ENCODE measurements at regions not wholly inside any gene's neighbourhood (a gene's known extent, or its start where the extent isn't known, plus 50 kb on each side); places are given as distances from the start of the nearest gene placed in this dataset.

DNA sequence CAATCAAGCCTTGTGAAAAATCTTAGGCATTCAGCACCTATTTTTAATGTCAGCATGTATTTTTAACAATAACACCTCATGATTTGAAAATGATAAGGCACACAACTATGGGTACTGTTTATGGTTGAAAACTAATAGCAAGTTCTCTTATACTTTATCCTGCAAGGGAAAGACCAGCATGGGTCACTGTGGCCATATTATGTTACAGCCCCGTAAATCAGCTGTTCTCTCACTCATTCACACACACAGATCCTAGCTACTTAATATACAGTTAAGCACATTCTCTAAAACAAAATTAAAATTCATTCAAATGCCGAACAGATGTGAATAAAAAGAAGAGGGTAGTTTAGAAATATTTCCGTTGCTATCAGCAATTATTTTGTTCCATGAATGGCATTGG is 224.4 kb downstream of the OGFRL1 start:
- Histone ChIP-seq H3K9me3 (no peaks in the 10 kb centered on the region), H3K27me3 (no peaks in the 10 kb centered on the region), H3K4me3 (no peak overlapping the region), H3K4me1 (peaks cover 0 to 17% (median 12%) of the 10 kb centered on the region in 4 donors), H3K27ac (no peak overlapping the region), H3K36me3 (no peaks in the 10 kb centered on the region)
- no peak for TF ChIP-seq POLR2A (IDR thresholded peaks at IDR 0.05)
- no peak for TF ChIP-seq POLR2AphosphoS5 (IDR thresholded peaks at IDR 0.05)
- no peak for TF ChIP-seq EP300 (IDR thresholded peaks at IDR 0.05)
- TF ChIP-seq, protein P1, sequence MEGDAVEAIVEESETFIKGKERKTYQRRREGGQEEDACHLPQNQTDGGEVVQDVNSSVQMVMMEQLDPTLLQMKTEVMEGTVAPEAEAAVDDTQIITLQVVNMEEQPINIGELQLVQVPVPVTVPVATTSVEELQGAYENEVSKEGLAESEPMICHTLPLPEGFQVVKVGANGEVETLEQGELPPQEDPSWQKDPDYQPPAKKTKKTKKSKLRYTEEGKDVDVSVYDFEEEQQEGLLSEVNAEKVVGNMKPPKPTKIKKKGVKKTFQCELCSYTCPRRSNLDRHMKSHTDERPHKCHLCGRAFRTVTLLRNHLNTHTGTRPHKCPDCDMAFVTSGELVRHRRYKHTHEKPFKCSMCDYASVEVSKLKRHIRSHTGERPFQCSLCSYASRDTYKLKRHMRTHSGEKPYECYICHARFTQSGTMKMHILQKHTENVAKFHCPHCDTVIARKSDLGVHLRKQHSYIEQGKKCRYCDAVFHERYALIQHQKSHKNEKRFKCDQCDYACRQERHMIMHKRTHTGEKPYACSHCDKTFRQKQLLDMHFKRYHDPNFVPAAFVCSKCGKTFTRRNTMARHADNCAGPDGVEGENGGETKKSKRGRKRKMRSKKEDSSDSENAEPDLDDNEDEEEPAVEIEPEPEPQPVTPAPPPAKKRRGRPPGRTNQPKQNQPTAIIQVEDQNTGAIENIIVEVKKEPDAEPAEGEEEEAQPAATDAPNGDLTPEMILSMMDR (IDR thresholded peaks at IDR 0.05): no peak
- no peak for DNase-seq
- intact Hi-C loops (cut with DNase I): loop anchor here (5.0 kb wide), 1 partner anchor 226 kb away; the partner anchor contains the start of gene OGFRL1
- WGBS, 2 donors: 78 to 79% methylated on average over 3 of the region's 3 CpGs

DNA sequence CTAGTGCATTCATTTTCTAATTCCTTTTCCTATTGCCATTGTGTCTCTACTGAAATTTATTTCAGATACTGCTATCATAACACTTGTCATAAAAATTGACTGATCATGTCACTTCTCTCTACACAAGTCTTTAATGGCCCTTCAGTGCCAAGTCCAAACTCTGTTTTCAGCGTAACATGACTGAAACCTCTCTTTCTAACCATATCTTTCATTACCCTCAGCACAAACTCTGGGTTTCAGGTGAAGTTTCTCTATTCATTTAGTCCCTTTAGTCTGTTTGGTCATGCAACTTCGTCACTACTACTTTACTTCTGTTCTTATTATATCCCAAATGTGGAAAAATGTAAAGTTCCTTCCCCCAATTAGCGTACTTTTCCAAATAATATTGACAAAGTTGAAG is 234.9 kb downstream of the OGFRL1 start:
- Histone ChIP-seq H3K27ac (no peak overlapping the region), H3K9me3 (no peaks in the 10 kb centered on the region), H3K27me3 (no peaks in the 10 kb centered on the region), H3K36me3 (no peaks in the 10 kb centered on the region), H3K4me3 (no peak overlapping the region), H3K4me1 (no peaks in the 10 kb centered on the region)
- 78 to 86% methylated on average over 3 of the region's 3 CpGs for WGBS, 2 donors
- TF ChIP-seq, protein P1 (IDR thresholded peaks at IDR 0.05): no peak
- TF ChIP-seq EP300 (IDR thresholded peaks at IDR 0.05): no peak
- no peak for TF ChIP-seq POLR2A (IDR thresholded peaks at IDR 0.05)
- TF ChIP-seq POLR2AphosphoS5 (IDR thresholded peaks at IDR 0.05): no peak
- intact Hi-C loops (cut with DNase I): no loop called here
- no peak for DNase-seq

DNA sequence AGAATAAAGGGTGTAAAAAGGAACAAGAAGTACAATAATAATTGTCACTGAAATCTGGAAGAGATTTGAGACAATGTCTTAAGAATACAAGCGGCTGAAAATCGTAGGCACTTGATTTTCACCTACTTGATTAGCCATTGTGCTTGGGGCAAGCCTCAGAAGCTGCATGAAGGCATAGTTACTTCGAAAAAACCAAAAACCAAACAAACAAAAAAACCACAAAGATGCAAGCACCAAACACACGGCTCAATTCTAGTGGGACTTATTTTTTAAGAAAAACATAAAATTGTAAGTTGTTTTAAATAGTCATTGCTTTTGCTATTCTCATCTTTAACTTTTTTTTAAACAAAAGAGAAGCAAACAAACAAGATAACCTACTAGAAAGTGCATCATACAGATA is 235.6 kb downstream of the OGFRL1 start:
- Histone ChIP-seq H3K36me3 (no peaks in the 10 kb centered on the region), H3K27me3 (no peaks in the 10 kb centered on the region), H3K9me3 (no peaks in the 10 kb centered on the region), H3K27ac (no peak overlapping the region), H3K4me1 (no peaks in the 10 kb centered on the region), H3K4me3 (no peak overlapping the region)
- DNase-seq: no peak
- TF ChIP-seq EP300 (IDR thresholded peaks at IDR 0.05) (no peak), POLR2AphosphoS5 (IDR thresholded peaks at IDR 0.05) (no peak), POLR2A (IDR thresholded peaks at IDR 0.05) (no peak)
- TF ChIP-seq, protein P1 (IDR thresholded peaks at IDR 0.05): no peak
- WGBS, 2 donors: 66 to 69% methylated on average over 4 of the region's 4 CpGs
- intact Hi-C loops (cut with DNase I): no loop called here

- H3K9me3 ChIP-seq: no peaks in the 10 kb centered on the region
- DNase-seq: no peak
- no peak overlapping the region for H3K27ac ChIP-seq
- H3K36me3 ChIP-seq: no peaks in the 10 kb centered on the region
- TF ChIP-seq, protein P1 (IDR thresholded peaks at IDR 0.05): no peak
- TF ChIP-seq POLR2AphosphoS5 (IDR thresholded peaks at IDR 0.05) (no peak), POLR2A (IDR thresholded peaks at IDR 0.05) (no peak), EP300 (IDR thresholded peaks at IDR 0.05) (no peak)
- intact Hi-C loops (cut with DNase I): no loop called here
- 95 to 96% methylated on average over 1 of the region's 1 CpG for WGBS, 2 donors
- H3K27me3 ChIP-seq: no peaks in the 10 kb centered on the region
- H3K4me3 ChIP-seq: no peak overlapping the region
- H3K4me1 ChIP-seq: no peaks in the 10 kb centered on the region
Measured at GRCh38 chr6:71527886-71528285, 239.3 kb downstream of the OGFRL1 start.

- Histone ChIP-seq H3K4me1 (no peaks in the 10 kb centered on the region), H3K4me3 (no peak overlapping the region), H3K27ac (no peak overlapping the region), H3K36me3 (no peaks in the 10 kb centered on the region), H3K27me3 (no peaks in the 10 kb centered on the region), H3K9me3 (no peaks in the 10 kb centered on the region)
- 18 to 71% methylated on average over 2 of the region's 2 CpGs for WGBS, 2 donors
- DNase-seq: no peak
- intact Hi-C loops (cut with DNase I): no loop called here
- no peak for TF ChIP-seq POLR2A (IDR thresholded peaks at IDR 0.05)
- TF ChIP-seq, protein P1 (IDR thresholded peaks at IDR 0.05): no peak
- no peak for TF ChIP-seq EP300 (IDR thresholded peaks at IDR 0.05)
- no peak for TF ChIP-seq POLR2AphosphoS5 (IDR thresholded peaks at IDR 0.05)
Measured at GRCh38 chr6:71529026-71529425, 240.4 kb downstream of the OGFRL1 start.
